K562 (cell line): ENCODE measurements at regions not wholly inside any gene's neighbourhood (a gene's known extent, or its start where the extent isn't known, plus 50 kb on each side); places are given as distances from the start of the nearest gene placed in this dataset.

Experiments
- ATAC-seq: fragments of 200-7000 bp; cut with Tn5 transposase; 3 replicates; pipeline ENCODE4 v1.9.1; 2020; ENCODE audit warnings: moderate library complexity
- BruUV-seq: library from RNA; stranded (reverse); fragments of 400-500 nt; replicated peaks from 2 replicates; lab custom pipeline; 2021; lab: Mats Ljungman, UMichigan
- CTCF ChIA-PET: fragments of 300-600 bp; formaldehyde crosslinking; extraction: SDS; loops from one replicate; lab custom pipeline; 2021; ENCODE audit warnings: low intra/inter-chr PET ratio; lab: Yijun Ruan, JAX
- POLR2A ChIA-PET: fragments of 300-600, 350-650 bp; sonication (Branson Sonifier 250); formaldehyde crosslinking; extraction: SDS; loops from one replicate; lab custom pipeline; 2021; ENCODE audit warnings: antibody characterized with exemption, inconsistent platforms; lab: Yijun Ruan, JAX
- DNase-seq, 4 experiments: peaks; one replicate each; pipeline versions ENCODE4 v3.0.0 to v3.0.0-alpha.2; 2011 to 2018; ENCODE audit warnings: low spot score in 3 of 4, mixed read lengths in 3 of 4; ENCODE audit errors: extremely low read depth in 1 of 4
- FAIRE-seq: peaks from 2 replicates; lab custom pipeline; 2011; peaks lifted over from hg19 to GRCh38; lab: Jason Lieb, UNC
- H2AFZ ChIP-seq: 2 replicates; pipeline ENCODE4 v1.6.0; 2011; ENCODE audit warnings: low read depth, low read length, control low read depth, inconsistent platforms
- H3K27ac ChIP-seq: fragments of 200-600 bp; 3 replicates; pipeline ENCODE4 v1.8.0; 2011; ENCODE audit warnings: low read depth, mild to moderate bottlenecking, control low read depth, inconsistent platforms, low read length, moderate library complexity, mixed read lengths; ENCODE audit errors: extremely low read depth
- H3K27me3 ChIP-seq, 2 experiments: fragments of 300-600 bp in 1 of 2; 2 replicates in 1 of 2; 3 replicates in 1 of 2; pipeline versions ENCODE4 v1.6.0 to v1.8.0; 2011; ENCODE audit warnings: inconsistent platforms in 2 of 2, low read length in 2 of 2, mild to moderate bottlenecking in 1 of 2, mixed read lengths in 1 of 2, moderate library complexity in 1 of 2; ENCODE audit not compliant: control insufficient read depth in 2 of 2, insufficient read depth in 2 of 2
- H3K36me3 ChIP-seq: fragments of 300-600 bp; 3 replicates; pipeline ENCODE4 v1.8.0; 2011; ENCODE audit warnings: mild to moderate bottlenecking, low read length, inconsistent platforms; ENCODE audit not compliant: control insufficient read depth, insufficient read depth
- H3K4me1 ChIP-seq, 2 experiments: fragments of 200-600 bp in 1 of 2; replicated peaks in 1 of 2; 2 replicates in 1 of 2; 3 replicates in 1 of 2; pipeline versions ENCODE4 v1.5.1 to v1.8.0; 2011; ENCODE audit warnings: inconsistent platforms in 2 of 2, low read length in 2 of 2, mild to moderate bottlenecking in 1 of 2, mixed read lengths in 1 of 2, moderate library complexity in 1 of 2; ENCODE audit not compliant: control insufficient read depth in 2 of 2, insufficient read depth in 2 of 2
- H3K4me2 ChIP-seq: 2 replicates; pipeline ENCODE4 v1.6.1; 2011; ENCODE audit warnings: low read length, control low read depth, inconsistent platforms, mixed read lengths; ENCODE audit not compliant: insufficient read depth
- H3K4me3 ChIP-seq: fragments of 200-600 bp; sonication (generic), shearing (Covaris generic); 2 replicates; pipeline ENCODE4 v1.5.1; 2016; ENCODE audit warnings: control low read depth, inconsistent platforms
- H3K79me2 ChIP-seq: fragments of 200-600 bp; 3 replicates; pipeline ENCODE4 v1.8.0; 2011; ENCODE audit warnings: low read length, inconsistent platforms; ENCODE audit not compliant: control insufficient read depth, insufficient read depth
- H3K9ac ChIP-seq, 2 experiments: 2 replicates each; pipeline versions ENCODE4 v1.6.0 to v1.6.1; 2011; ENCODE audit warnings: low read depth in 2 of 2, low read length in 2 of 2, control low read depth in 1 of 2, inconsistent platforms in 1 of 2, mild to moderate bottlenecking in 1 of 2, mixed read lengths in 1 of 2; ENCODE audit not compliant: insufficient read depth in 1 of 2
- H3K9me1 ChIP-seq: one replicate; pipeline ENCODE4 v1.6.0; 2011; ENCODE audit warnings: inconsistent platforms, mild to moderate bottlenecking, low read length, moderate library complexity; ENCODE audit not compliant: control insufficient read depth, insufficient read depth
- H3K9me3 ChIP-seq: replicated peaks from 2 replicates; pipeline ENCODE4 v1.5.1; 2011; ENCODE audit warnings: low read depth, low read length, inconsistent platforms; ENCODE audit not compliant: control insufficient read depth, insufficient read depth
- H4K20me1 ChIP-seq: replicated peaks from 2 replicates; pipeline ENCODE4 v1.6.1; 2011; ENCODE audit warnings: low read length, inconsistent platforms, mixed read lengths; ENCODE audit not compliant: control insufficient read depth, insufficient read depth
- SPI1 ChIP-seq: IDR thresholded peaks from 2 replicates; pipeline ENCODE4 v1.6.1; 2011; ENCODE audit warnings: low read depth, low read length, control low read depth, borderline replicate concordance
- WGBS: fragments of 100-300 bp; shearing (Covaris generic); methylation state at CpG from one replicate; pipeline ENCODE4 v1.1.6; 2016; ENCODE audit warnings: low coverage, mixed read lengths; ENCODE audit not compliant: insufficient coverage; ENCODE audit errors: missing lambda C conversion rate; 5-methylcytosine and 5-hydroxymethylcytosine counted together
- in situ Hi-C: fragments of 300-500 bp; cut with MboI; formaldehyde crosslinking; loops from 4 replicates; pipeline ENCODE4 v1.15.0; 2018; ENCODE audit warnings: inconsistent platforms, mixed read lengths
- intact Hi-C: fragments of 100-400 bp; cut with micrococcal nuclease; formaldehyde crosslinking; loops from 2 replicates; pipeline ENCODE4 v1.14.2; 2022
- TF ChIP-seq, protein P1 (sequence below): conservative IDR thresholded peaks from 2 replicates; pipeline ENCODE4 v1.6.1; 2011; ENCODE audit warnings: low read depth, mild to moderate bottlenecking, low read length; ENCODE audit not compliant: control insufficient read depth
- TF ChIP-seq, protein P2 (sequence below): fragments of 450-650 bp; formaldehyde crosslinking; IDR thresholded peaks from 2 replicates; pipeline ENCODE4 v1.4.0; 2020; ENCODE audit warnings: mild to moderate bottlenecking, moderate library complexity

DNA sequence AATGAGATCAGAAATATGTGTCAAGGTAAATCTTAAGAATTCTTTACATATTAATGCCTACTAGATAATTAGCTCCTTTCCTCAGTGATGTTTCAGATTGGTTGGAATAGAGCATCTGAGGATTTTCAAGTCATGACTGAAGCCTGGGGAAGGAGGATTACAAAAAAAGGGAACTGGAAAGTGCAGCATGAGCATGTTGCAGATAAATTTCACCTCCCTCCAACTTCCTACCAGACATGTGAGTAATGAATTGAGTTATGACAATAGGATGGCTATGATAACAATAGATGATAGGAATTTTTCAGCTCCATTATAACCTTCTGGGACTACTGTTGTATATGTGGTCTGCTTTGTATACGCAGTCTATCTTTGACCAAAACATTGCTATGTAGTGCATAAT, 104.2 kb upstream of the RAB18 start:
- 0% methylated on average over 1 of the region's 1 CpG for WGBS
- in situ Hi-C loops (no loop called here), intact Hi-C loops (no loop called here)
- no peaks in the 10 kb centered on the region for H3K79me2 ChIP-seq
- H3K36me3 ChIP-seq = no peaks in the 10 kb centered on the region
- H2AFZ ChIP-seq = no peak overlapping the region
- DNase-seq (no peak), ATAC-seq (no peak), FAIRE-seq (no peak)
- H3K9me1 ChIP-seq = no peaks in the 10 kb centered on the region
- H3K27ac ChIP-seq = no peak overlapping the region
- CTCF ChIA-PET = no interaction called here
- BruUV-seq = no TSS peak
- H4K20me1 ChIP-seq = no peaks in the 10 kb centered on the region
- peak; percentile 44; the same call in 1 of the 2 replicates for TF ChIP-seq SPI1
- TF ChIP-seq, protein P1, sequence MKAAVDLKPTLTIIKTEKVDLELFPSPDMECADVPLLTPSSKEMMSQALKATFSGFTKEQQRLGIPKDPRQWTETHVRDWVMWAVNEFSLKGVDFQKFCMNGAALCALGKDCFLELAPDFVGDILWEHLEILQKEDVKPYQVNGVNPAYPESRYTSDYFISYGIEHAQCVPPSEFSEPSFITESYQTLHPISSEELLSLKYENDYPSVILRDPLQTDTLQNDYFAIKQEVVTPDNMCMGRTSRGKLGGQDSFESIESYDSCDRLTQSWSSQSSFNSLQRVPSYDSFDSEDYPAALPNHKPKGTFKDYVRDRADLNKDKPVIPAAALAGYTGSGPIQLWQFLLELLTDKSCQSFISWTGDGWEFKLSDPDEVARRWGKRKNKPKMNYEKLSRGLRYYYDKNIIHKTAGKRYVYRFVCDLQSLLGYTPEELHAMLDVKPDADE = no peak
- TF ChIP-seq, all 486 proteins: peak for 1
- POLR2A ChIA-PET = no interaction called here
- Histone ChIP-seq H3K9me3 (no peaks in the 10 kb centered on the region), H3K4me3 (no peak overlapping the region), H3K4me2 (no peak overlapping the region), H3K4me1 (no peaks in the 10 kb centered on the region), H3K27me3 (no peaks in the 10 kb centered on the region; a peak in 1 of 5 replicates), H3K9ac (no peak overlapping the region)

DNA sequence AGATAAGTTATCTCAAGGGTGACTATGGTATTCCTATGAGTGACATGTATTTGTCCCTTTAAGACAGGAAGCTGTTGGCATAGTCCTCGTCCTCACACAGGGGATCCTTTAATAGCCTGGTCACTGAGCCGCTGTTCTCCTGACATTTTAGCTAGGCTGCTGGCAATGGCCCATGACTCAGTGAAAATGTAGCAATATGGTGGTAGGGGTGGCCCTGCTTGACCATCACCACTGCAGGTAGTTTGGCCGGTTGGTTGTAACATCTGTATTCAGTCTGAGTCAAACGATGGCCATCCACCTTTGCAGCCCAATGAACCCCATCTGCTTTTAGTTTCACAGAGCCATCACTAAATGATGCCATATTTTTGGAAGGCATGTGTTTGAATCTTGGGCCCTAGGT, 110.1 kb upstream of the RAB18 start:
- H3K9me1 ChIP-seq = no peaks in the 10 kb centered on the region
- ChIA-PET CTCF (no interaction called here), POLR2A (no interaction called here)
- H3K4me3 ChIP-seq = no peak overlapping the region
- no peak for DNase-seq
- no peaks in the 10 kb centered on the region for H3K4me1 ChIP-seq
- no TSS peak for BruUV-seq
- ATAC-seq = no peak
- in situ Hi-C loops = no loop called here
- H3K36me3 ChIP-seq = no peaks in the 10 kb centered on the region
- WGBS = 2% methylated on average over 4 of the region's 4 CpGs
- 0 out of 5 replicates have a peak, but pooled peaks cover 0 to 4% of the 10 kb centered on the region in 2 experiments for H3K27me3 ChIP-seq
- TF ChIP-seq, protein P2, sequence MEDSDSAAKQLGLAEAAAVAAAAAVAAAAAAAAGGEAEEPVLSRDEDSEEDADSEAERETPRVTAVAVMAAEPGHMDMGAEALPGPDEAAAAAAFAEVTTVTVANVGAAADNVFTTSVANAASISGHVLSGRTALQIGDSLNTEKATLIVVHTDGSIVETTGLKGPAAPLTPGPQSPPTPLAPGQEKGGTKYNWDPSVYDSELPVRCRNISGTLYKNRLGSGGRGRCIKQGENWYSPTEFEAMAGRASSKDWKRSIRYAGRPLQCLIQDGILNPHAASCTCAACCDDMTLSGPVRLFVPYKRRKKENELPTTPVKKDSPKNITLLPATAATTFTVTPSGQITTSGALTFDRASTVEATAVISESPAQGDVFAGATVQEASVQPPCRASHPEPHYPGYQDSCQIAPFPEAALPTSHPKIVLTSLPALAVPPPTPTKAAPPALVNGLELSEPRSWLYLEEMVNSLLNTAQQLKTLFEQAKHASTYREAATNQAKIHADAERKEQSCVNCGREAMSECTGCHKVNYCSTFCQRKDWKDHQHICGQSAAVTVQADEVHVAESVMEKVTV (CRISPR knock-in tag) = no peak
- no peak overlapping the region for H2AFZ ChIP-seq
- no peak overlapping the region for H3K9ac ChIP-seq
- no peaks in the 10 kb centered on the region for H4K20me1 ChIP-seq
- intact Hi-C loops = no loop called here
- H3K27ac ChIP-seq = no peak overlapping the region
- H3K79me2 ChIP-seq = no peaks in the 10 kb centered on the region
- H3K9me3 ChIP-seq = no peaks in the 10 kb centered on the region
- H3K4me2 ChIP-seq = no peak overlapping the region
- FAIRE-seq = no peak
